Esophagus mucosa (tissue), 1 donor: ENCODE measurements at regions not wholly inside any gene's neighbourhood (a gene's known extent, or its start where the extent isn't known, plus 50 kb on each side); places are given as distances from the start of the nearest gene placed in this dataset.

Experiments used
- ATAC-seq: fragments of 200-7000 bp; cut with Tn5 transposase; one replicate; pipeline ENCODE4 v1.9.1; 2020
- donor health status: DM: yes; HTN: yes; CAD: no.

- ATAC-seq = no peak
Observed at GRCh38 chr10:43968961-43969360, 320.3 kb upstream of the ZNF32 start.

DNA sequence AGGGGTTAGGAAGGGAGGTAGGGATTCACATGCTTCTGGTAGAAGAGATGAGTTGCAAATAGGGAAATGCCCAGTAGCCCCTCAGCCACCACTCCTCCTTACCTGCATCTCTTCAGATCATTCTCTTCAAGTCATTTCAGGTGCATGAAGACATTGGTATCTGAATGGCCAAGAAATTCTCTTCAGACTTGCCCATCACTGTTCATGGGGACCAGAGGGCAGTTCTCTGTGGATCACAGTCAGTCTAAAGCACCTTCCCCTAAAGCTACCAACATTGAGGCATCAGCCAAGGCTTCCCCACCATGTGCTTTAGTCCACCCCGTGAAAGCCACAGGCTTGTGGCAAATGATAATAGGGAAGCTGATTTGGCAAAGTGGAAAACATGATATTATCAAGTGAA, 319.4 kb upstream of the ZNF32 start:
- no peak for ATAC-seq

DNA sequence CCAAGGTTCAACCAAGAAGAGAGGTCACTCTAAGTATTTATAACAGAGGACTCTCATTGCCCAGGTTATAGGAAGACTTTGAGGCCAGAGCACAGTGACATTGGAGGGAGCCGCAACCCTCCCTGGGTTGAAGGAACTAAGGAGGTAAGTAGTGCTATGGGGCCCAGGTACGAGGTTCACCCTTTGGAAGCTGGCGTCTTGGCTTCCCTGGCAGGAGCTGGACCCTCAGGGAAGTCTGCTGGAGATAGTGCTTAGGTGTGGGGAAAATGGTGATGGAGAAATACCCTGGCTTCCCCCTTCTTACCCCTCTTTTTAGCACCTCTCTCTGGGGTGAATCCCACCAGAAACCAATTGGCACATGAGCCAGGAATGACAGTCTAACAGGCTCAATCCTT, 317.9 kb upstream of the ZNF32 start:
- no peak for ATAC-seq

- ATAC-seq = peak; percentile 19
Observed at GRCh38 chr10:43965918-43966570, 317.4 kb upstream of the ZNF32 start.

DNA sequence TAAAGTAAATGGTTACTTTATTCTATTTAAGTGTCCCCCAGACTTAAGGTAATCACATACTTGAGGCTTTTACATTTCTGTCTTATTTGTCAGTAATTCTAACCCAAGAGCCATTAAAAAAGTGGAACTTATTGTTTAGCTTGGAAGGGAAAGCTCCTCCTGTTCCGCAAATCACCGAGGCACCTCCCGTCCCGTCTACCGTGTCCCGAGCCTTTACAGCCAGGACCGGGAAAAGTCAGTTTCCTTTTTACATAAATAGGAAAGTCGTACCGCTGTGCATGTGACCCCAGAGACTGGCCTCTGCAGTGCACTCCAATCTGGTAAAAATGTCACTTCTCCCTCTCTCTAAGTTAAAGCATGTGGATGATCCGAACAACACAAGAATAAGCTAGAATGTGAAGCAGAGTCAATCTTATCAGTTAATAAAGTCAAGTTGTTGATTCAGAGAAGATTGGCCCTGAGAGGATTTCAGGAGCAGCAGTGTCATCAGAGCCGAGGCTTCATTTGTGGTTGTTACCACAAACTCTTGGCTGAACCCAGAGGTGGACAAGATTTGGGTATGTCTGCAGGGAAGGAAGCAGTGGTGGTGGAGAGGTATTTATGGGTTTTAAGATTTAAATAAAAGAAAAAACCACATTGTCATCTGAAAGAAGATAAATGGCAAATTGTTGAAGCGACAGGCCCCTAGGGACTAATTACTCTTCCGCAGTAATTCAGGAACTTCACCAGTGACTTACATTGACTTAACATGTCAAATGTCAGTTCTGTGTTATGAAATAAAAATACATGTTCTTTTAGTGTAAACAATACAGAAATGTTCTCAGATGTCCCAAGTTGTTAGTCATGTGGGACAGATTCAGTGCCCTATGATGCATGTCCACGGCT, 316.6 kb upstream of the ZNF32 start:
- ATAC-seq = no peak

DNA sequence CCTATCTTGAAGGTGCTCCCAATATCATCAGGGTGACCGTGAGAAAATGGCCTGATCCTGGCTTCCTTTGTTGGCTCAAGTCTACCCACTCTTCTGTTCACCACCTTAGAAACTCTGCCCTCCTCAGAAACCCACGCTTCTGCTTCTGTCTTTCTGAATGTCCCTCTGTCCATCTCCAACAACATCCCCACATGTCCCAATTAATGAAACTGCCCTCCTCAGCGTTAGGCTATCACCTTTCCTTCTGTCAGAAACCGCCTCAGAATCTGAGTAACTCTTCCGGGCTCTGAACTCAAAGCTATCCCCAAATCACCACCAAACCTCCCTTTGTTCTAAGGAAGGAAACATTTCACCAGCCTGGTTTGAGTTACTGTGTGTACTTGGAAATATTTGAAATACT, 315.8 kb upstream of the ZNF32 start:
- no peak for ATAC-seq

DNA sequence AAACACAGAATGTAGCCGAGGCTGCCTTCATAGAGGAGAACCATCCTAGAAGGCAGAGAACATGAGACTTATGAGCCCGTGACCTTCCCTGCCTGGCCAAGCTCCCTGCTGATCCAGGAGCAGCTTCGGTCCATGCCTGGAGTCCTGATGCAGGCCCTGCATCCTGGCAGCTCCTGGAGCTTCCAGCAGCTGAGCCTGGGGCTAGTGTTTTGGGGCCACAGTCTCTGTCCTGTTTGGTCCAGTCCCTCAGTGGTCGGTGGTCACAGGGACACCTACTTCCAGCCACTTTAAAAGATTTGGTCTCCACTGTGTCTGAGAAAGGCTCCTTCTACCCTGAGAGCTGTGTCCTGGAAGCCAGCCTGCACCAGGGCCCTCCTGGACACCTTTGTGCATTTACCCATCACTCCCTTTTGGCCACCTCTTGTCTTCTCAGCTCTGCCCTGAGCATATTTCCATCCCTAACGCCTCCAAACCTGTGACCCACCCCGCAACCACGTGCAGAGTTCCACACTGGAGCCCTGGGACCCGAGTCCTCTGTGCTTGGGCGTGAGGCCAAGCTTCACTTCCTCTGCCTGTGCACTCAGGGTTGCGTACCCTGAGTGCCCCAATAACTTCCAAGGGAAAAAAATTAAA, 315.2 kb upstream of the ZNF32 start:
- no peak for ATAC-seq

- ATAC-seq = no peak
Observed at GRCh38 chr10:43963379-43963778, 314.7 kb upstream of the ZNF32 start.

- no peak for ATAC-seq
Observed at GRCh38 chr10:43962346-43963191, 313.9 kb upstream of the ZNF32 start.

- ATAC-seq = no peak
Observed at GRCh38 chr10:43961523-43962345, 313.1 kb upstream of the ZNF32 start.

DNA sequence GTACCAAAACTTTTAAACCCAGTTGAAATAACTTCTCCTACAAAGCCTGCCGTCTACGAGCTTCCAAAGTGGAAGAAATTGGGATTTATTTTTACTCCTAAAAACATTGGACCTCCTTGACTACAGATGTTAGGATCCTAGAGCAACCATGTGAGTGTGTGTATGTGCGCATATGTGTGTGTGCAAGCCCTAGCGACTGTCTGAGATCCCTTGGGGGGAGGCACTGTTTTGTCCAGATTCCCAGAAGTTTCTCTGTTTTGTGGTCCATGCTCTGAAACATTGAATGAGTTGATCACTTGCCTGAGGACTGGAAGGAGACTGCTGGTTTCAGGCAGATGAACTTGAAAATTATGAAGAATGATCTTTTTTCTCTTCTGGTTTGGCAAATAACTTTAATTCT, 312.3 kb upstream of the ZNF32 start:
- no peak for ATAC-seq

DNA sequence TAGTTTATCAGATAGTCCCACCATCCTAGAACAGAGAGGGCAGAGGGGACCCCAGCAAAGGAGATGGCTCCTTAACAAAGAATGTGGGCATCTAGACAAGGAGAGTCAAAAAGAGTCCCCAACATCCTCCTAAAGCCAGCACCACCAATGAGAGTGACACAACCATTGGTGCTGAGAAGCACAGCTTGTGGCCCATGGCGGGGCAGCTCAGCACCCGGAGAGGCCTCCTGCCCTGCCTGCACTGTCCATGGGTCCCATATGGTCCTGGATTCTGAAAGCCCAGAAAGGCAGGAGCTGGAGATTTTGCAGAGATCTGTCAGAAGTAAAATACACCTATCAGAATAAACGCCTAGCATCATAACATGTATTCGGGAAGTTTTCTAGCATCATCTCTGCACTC, 311.8 kb upstream of the ZNF32 start:
- ATAC-seq = no peak

GRCh38 chr10:43960135-43960415, 311.4 kb upstream of the ZNF32 start:
- no peak for ATAC-seq

DNA sequence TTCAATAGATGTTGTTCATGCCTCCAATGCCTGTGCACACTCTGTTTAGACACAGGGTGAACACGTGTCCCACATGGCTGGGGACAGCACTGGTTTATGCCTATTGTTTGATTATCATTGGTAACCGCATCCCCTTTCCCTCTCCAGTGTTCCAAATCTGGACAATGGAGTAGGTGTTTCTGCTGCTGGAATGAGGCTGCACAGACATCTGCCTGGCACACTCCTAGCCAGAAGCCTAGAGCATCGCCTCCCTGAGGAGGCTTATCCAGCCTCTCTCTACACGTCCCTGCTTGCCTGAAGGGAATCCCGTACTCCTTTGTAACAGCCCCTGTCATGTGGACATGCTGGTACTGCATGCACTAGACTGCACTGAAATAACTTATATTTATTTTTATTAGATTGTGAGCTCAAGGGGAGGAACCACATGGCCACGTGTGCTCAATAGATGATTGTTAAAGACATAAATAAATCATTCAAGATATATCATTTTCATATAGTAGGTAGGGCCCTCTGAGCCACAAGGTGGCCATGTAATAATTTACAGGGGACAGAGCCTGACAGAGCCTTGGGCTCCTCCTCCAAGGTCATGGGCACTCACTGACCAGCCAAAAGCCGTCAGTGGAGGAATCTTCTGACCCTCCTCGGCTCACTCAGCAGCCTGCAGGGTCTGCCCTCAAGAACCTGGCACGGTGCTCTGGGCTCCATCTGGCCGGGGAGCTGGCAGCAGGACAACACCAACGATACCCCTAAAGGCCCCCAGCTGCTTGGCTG, 310.9 kb upstream of the ZNF32 start:
- ATAC-seq = no peak

- no peak for ATAC-seq
Observed at GRCh38 chr10:43958964-43959363, 310.3 kb upstream of the ZNF32 start.

DNA sequence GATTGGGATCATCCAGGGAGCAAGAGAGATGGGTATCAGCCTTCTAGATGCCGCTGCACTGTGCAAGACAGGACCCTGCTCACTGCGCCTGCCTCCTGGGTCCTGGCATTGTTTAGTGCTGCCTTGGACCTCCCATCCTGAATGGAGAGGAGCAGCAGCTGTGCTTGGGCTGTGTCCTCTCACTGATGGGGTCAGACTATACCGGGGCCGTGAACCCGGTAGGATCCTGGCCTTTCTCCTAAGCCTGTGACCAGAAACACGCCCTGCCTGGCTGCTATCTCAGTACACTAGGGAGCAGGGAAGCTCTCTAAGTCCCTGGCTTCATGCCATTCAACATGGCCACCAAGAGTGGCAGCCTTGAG, 309.4 kb upstream of the ZNF32 start:
- ATAC-seq = no peak

DNA sequence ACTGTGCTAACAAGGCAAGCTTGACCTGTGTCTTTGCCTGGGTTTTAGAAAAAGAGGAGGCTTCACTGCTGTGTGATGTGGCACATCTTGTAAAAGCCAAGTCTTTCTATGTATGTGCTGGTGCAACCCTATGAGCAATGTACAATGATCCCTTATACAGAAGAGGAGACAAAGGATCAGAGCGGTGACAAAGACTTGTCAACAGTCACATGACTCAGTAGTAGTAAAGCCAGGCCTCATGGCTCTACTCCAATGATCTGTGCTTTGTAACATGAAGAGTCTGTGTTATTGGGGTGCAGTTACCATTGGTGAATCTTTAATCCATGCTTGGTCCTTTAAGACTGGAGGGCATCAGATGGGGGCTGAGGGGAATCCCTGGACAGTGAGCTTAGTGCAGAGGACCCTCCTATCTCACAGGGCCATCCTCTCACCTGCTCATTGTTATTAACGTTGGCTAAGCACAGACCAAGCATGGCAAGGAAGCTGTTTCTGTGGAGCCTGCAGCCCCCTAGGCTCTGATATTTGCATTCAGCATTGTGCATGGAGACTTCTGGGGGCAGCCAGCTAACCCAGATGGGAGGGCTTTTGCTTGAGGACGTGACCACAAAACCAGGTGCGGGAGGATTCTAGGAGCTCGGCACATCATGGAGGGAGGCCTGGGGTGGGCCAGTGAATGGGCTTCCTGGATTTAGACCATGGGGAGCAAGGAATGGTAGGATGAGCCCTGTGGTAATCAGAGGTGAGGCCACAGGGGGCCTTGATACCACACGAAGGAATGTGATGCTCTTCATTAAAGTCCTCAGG, 308.8 kb upstream of the ZNF32 start:
- ATAC-seq = peak; percentile 38

- no peak for ATAC-seq
Observed at GRCh38 chr10:43955978-43956377, 307.3 kb upstream of the ZNF32 start.

- ATAC-seq = no peak
Observed at GRCh38 chr10:43955002-43955596, 306.4 kb upstream of the ZNF32 start.

DNA sequence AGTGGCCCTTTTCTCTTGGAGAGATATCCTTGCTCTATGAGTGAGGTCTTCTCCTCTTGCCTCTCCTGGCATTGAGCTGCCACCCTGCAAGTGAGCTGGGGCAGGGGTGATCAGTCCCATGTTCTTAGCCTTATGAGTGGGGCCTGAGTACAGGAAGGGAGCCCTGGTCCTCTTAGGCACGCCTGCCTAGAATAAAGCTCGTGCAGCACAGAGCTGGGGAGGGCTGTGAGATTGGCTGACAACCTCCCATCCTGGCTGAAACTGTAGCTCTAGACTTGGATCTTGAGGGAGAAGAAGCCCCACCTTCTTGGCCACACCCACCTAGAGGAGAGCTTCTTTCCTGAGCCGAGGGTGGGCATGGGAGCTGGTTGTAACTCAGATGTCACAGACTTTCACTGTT, 305.0 kb upstream of the ZNF32 start:
- no peak for ATAC-seq
